DMS53 treated with DMSO at 0.1 percent for 48 hours (cell line): ENCODE measurements at regions not wholly inside any gene's neighbourhood (a gene's known extent, or its start where the extent isn't known, plus 50 kb on each side); places are given as distances from the start of the nearest gene placed in this dataset.
A peak's percentile ranks its signal among the peaks of the same experiment; 100 is the strongest.

ENCODE experiments used
- DNase-seq: peaks from one replicate; lab custom pipeline; 2025; ENCODE audit not compliant: unreplicated experiment; lab: John Stamatoyannopoulos, UW

GRCh38 chr18:41155025-41155424 is 800.0 kb upstream of the PIK3C3 start:
- no peak for DNase-seq

GRCh38 chr18:41153871-41154270 is 801.2 kb upstream of the PIK3C3 start:
- no peak for DNase-seq

GRCh38 chr18:41150316-41150715 is 804.7 kb upstream of the PIK3C3 start:
- no peak for DNase-seq

GRCh38 chr18:41146301-41146700 is 808.7 kb upstream of the PIK3C3 start:
- peak; percentile 5 for DNase-seq

GRCh38 chr18:41145516-41145915 is 809.5 kb upstream of the PIK3C3 start:
- no peak for DNase-seq

- no peak for DNase-seq
Observed at GRCh38 chr18:41144441-41144840, 810.6 kb upstream of the PIK3C3 start.

- no peak for DNase-seq
Observed at GRCh38 chr18:41140506-41140905, 814.5 kb upstream of the PIK3C3 start.

- no peak for DNase-seq
Observed at GRCh38 chr18:41135146-41135545, 819.9 kb upstream of the PIK3C3 start.

- no peak for DNase-seq
Observed at GRCh38 chr18:41134426-41134825, 820.6 kb upstream of the PIK3C3 start.

GRCh38 chr18:41131050-41131449 is 824.0 kb upstream of the PIK3C3 start:
- DNase-seq: no peak

GRCh38 chr18:41128545-41128944 is 826.5 kb upstream of the PIK3C3 start:
- no peak for DNase-seq

- no peak for DNase-seq
Observed at GRCh38 chr18:41128126-41128525, 826.9 kb upstream of the PIK3C3 start.

GRCh38 chr18:41126541-41127235 is 828.3 kb upstream of the PIK3C3 start:
- DNase-seq: no peak

- no peak for DNase-seq
Observed at GRCh38 chr18:41121116-41121826, 833.8 kb upstream of the PIK3C3 start.

- DNase-seq: no peak
Observed at GRCh38 chr18:41119031-41119430, 836.0 kb upstream of the PIK3C3 start.

- no peak for DNase-seq
Observed at GRCh38 chr18:41113885-41114482, 841.0 kb upstream of the PIK3C3 start.

- DNase-seq: no peak
Observed at GRCh38 chr18:41099451-41099850, 855.6 kb upstream of the PIK3C3 start.

GRCh38 chr18:41096504-41096903 is 858.5 kb upstream of the PIK3C3 start:
- DNase-seq: peak; percentile 48

GRCh38 chr18:41077076-41077475 is 878.0 kb upstream of the PIK3C3 start:
- peak; percentile 48 for DNase-seq

GRCh38 chr18:41075212-41075611 is 879.8 kb upstream of the PIK3C3 start:
- no peak for DNase-seq

- DNase-seq: no peak
Observed at GRCh38 chr18:41073372-41073954, 881.6 kb upstream of the PIK3C3 start.

GRCh38 chr18:41072946-41073345 is 882.1 kb upstream of the PIK3C3 start:
- DNase-seq: no peak
